Ascending aorta (tissue), 2 donors: ENCODE measurements at regions not wholly inside any gene's neighbourhood (a gene's known extent, or its start where the extent isn't known, plus 50 kb on each side); places are given as distances from the start of the nearest gene placed in this dataset.
"Not testable (repeated sequence)": the region's sequence is repeated elsewhere in the genome, so short reads cannot be mapped to it uniquely, and the experiment has no call there.

ENCODE experiments used
- DNase-seq, 2 donors: peaks; one replicate each; pipeline ENCODE4 v3.0.0-alpha.2; 2019; ENCODE audit warnings: low spot score in 2 of 2
- H3K27ac ChIP-seq, 2 donors: fragments of 200-600 bp; sonication (generic); one replicate each; pipeline ENCODE4 v1.5.1; 2016 to 2017; ENCODE audit warnings: mild to moderate bottlenecking in 1 of 2
- H3K27me3 ChIP-seq: fragments of 200-600 bp; sonication (generic); one replicate; pipeline ENCODE4 v1.5.1; 2017
- H3K36me3 ChIP-seq, 2 donors: fragments of 200-600 bp; sonication (generic); one replicate each; pipeline ENCODE4 v1.5.1; 2016
- H3K4me1 ChIP-seq, 2 donors: fragments of 200-600 bp; sonication (generic); one replicate each; pipeline ENCODE4 v1.5.1; 2016 to 2017; ENCODE audit warnings: mild to moderate bottlenecking in 1 of 2
- H3K4me3 ChIP-seq, 2 donors: fragments of 200-600 bp; sonication (generic); one replicate each; pipeline ENCODE4 v1.5.1; 2016 to 2017; ENCODE audit warnings: mild to moderate bottlenecking in 1 of 2
- H3K9me3 ChIP-seq, 2 donors: fragments of 200-600 bp; sonication (generic); one replicate each; pipeline ENCODE4 v1.5.1; 2016
- CTCF ChIP-seq, 3 experiments: fragments of 200-600 bp in 2 of 3; fragments of 450-650 bp in 1 of 3; sonication (generic) in 2 of 3; IDR thresholded peaks; one replicate each; pipeline ENCODE4 v1.5.1; 2016 to 2019; ENCODE audit warnings: antibody characterized with exemption in 3 of 3, mild to moderate bottlenecking in 1 of 3, moderate library complexity in 1 of 3
- intact Hi-C: fragments of 100-400 bp; cut with DNase I; formaldehyde crosslinking; loops from one replicate; pipeline ENCODE4 v1.15.1; 2023

- Histone ChIP-seq H3K27ac (peak overlapping the region in 1 of 2 donors; percentile 25), H3K9me3 (no peaks in the 10 kb centered on the region), H3K4me3 (no peak overlapping the region), H3K4me1 (peaks cover 0 to 7% of the 10 kb centered on the region in 2 donors), H3K27me3 (no peaks in the 10 kb centered on the region), H3K36me3 (no peaks in the 10 kb centered on the region)
- no peak for TF ChIP-seq CTCF (IDR thresholded peaks at IDR 0.05)
- intact Hi-C loops = no loop called here
- no peak for DNase-seq
Observed at GRCh38 chr6:21872749-21873148, 279.2 kb downstream of the SOX4 start.

GRCh38 chr6:21873562-21873961, 280.0 kb downstream of the SOX4 start:
- Histone ChIP-seq H3K27me3 (no peaks in the 10 kb centered on the region), H3K27ac (peak overlapping the region; percentile 50 to 64), H3K4me1 (peaks cover 0 to 7% of the 10 kb centered on the region in 2 donors), H3K36me3 (no peaks in the 10 kb centered on the region), H3K9me3 (no peaks in the 10 kb centered on the region), H3K4me3 (peak overlapping the region in 1 of 2 donors; percentile 25)
- TF ChIP-seq CTCF (IDR thresholded peaks at IDR 0.05) = no peak
- intact Hi-C loops = no loop called here
- DNase-seq = peak; percentile 23 to 82

GRCh38 chr6:21874372-21874771, 280.8 kb downstream of the SOX4 start:
- Histone ChIP-seq H3K9me3 (peaks cover 0 to 4% of the 10 kb centered on the region in 2 donors), H3K27me3 (no peaks in the 10 kb centered on the region), H3K4me3 (no peak overlapping the region), H3K27ac (peak overlapping the region; percentile 50 to 64), H3K36me3 (no peaks in the 10 kb centered on the region), H3K4me1 (peaks cover 0 to 7% of the 10 kb centered on the region in 2 donors)
- intact Hi-C loops = no loop called here
- no peak for TF ChIP-seq CTCF (IDR thresholded peaks at IDR 0.05)
- DNase-seq = no peak

GRCh38 chr6:21877037-21877436, 283.5 kb downstream of the SOX4 start:
- DNase-seq, H3K27ac ChIP-seq, H3K27me3 ChIP-seq, H3K4me1 ChIP-seq, intact Hi-C loops, H3K36me3 ChIP-seq, H3K4me3 ChIP-seq, H3K9me3 ChIP-seq: not testable (repeated sequence)

- H3K4me1 ChIP-seq, H3K4me3 ChIP-seq, H3K9me3 ChIP-seq, DNase-seq, intact Hi-C loops, H3K36me3 ChIP-seq, H3K27ac ChIP-seq, H3K27me3 ChIP-seq: not testable (repeated sequence)
Observed at GRCh38 chr6:21880249-21880648, 286.7 kb downstream of the SOX4 start.

GRCh38 chr6:21881969-21882465, 288.5 kb downstream of the SOX4 start:
- intact Hi-C loops = no loop called here
- peaks cover 0 to 6% of the 10 kb centered on the region in 2 donors for H3K9me3 ChIP-seq
- no peaks in the 10 kb centered on the region for H3K36me3 ChIP-seq
- peaks cover 7 to 11% of the 10 kb centered on the region in 2 donors for H3K4me1 ChIP-seq
- no peaks in the 10 kb centered on the region for H3K27me3 ChIP-seq
- H3K27ac ChIP-seq = no peak overlapping the region
- no peak for TF ChIP-seq CTCF (IDR thresholded peaks at IDR 0.05)
- H3K4me3 ChIP-seq = no peak overlapping the region
- DNase-seq = no peak
